ENCODE measurements at regions not wholly inside any gene's neighbourhood (a gene's known extent, or its start where the extent isn't known, plus 50 kb on each side); places are given as distances from the start of the nearest gene placed in this dataset.

DNA sequence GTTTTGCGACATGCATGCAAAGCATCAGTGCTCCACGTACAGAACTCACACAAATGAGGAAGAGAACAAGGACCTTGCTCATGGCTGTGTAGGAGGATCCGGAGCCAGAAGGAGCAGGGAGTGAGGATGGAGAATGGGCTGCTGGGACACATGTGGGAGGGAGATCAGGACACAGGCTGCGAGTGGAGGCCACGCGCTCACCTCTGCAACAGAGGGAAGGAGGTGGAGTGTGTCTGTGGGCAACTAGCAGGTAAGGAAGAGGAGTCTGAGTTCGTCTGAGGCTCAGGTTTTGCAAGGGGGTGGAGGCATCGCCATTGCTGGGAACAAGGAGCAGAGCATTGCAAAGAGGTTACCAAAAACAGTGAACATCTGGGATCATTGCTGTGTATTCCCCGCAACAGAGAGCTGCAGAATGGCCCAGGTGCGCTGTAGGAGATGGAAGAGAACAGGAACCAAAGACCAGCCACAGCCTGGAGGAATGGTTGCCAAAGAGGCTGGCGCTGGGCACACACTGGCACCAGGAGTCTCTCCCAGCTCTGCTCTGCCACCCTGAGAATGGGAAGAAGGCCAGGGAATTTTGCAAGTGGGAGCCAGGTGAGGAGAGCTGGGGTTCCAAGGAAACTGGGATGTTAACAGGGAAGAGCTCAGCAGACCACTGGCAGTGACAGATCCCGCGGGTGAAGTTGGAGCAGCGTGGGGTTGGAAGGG lies 90.0 kb upstream of the RPS6KA2 start:
- H3K36me3 ChIP-seq: no peaks in the 10 kb centered on the region
- H3K9me3 ChIP-seq: no peaks in the 10 kb centered on the region
- H3K27ac ChIP-seq: no peak overlapping the region
- DNase-seq: no peak
- H3K27me3 ChIP-seq: no peaks in the 10 kb centered on the region
- intact Hi-C loops (cut with DNase I): no loop called here
- WGBS, 3 donors: 83 to 89% (median 87%) methylated on average over 14 of the region's 14 CpGs
- H3K4me3 ChIP-seq: no peak overlapping the region
- TF ChIP-seq POLR2A (IDR thresholded peaks at IDR 0.05): no peak
- H3K4me1 ChIP-seq (ENCODE audit: insufficient read depth): peaks cover 5% of the 10 kb centered on the region

DNA sequence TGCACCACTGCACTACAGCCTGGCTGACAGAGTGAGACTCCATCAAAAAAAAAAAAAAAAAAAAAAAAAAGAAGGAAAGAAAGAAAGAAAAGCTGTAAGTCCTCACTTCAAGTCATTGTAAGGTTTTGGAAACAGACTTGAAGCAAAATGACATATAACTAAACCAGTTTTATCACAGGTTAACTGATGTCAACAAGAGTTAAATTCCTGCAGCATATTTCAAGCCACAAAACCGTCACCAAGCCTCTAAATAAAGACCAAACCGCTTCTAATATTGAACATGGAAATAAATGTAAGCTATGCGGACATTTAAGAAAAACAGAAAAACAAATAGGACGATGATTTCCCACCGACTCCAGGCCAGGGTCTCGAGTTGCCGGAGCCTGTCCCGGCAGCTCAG lies 88.9 kb upstream of the RPS6KA2 start:
- DNase-seq: no peak
- Histone ChIP-seq H3K9me3 (no peaks in the 10 kb centered on the region), H3K4me1 (ENCODE audit: insufficient read depth) (peaks cover 6% of the 10 kb centered on the region), H3K36me3 (no peaks in the 10 kb centered on the region), H3K27ac (no peak overlapping the region), H3K27me3 (no peaks in the 10 kb centered on the region), H3K4me3 (no peak overlapping the region)
- intact Hi-C loops (cut with DNase I): no loop called here
- WGBS, 3 donors: 80 to 84% (median 83%) methylated on average over 8 of the region's 8 CpGs
- TF ChIP-seq POLR2A (IDR thresholded peaks at IDR 0.05): no peak
- TF ChIP-seq EP300 (IDR thresholded peaks at IDR 0.05): no peak
- TF ChIP-seq, protein P1, sequence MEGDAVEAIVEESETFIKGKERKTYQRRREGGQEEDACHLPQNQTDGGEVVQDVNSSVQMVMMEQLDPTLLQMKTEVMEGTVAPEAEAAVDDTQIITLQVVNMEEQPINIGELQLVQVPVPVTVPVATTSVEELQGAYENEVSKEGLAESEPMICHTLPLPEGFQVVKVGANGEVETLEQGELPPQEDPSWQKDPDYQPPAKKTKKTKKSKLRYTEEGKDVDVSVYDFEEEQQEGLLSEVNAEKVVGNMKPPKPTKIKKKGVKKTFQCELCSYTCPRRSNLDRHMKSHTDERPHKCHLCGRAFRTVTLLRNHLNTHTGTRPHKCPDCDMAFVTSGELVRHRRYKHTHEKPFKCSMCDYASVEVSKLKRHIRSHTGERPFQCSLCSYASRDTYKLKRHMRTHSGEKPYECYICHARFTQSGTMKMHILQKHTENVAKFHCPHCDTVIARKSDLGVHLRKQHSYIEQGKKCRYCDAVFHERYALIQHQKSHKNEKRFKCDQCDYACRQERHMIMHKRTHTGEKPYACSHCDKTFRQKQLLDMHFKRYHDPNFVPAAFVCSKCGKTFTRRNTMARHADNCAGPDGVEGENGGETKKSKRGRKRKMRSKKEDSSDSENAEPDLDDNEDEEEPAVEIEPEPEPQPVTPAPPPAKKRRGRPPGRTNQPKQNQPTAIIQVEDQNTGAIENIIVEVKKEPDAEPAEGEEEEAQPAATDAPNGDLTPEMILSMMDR (IDR thresholded peaks at IDR 0.05): no peak

DNA sequence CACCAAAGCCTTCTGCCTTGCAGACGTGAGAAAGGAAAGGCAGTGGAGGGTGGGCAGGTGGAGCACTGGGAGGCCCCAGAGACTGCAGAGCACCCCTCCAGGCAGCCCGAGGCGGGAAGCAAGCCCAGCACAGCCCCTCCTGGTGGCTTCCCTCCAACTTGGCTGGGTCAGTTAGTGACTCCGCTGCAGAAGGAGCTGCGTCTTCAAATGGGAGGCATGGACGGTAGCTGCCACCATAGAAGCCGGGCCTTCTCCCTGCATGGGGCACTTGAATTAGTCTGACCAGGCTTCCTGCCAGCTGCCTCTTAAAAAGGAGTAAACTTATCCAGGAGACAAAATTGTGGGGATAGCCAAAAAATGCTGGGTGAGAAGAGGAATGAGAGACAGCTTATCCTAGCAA lies 88.0 kb upstream of the RPS6KA2 start:
- Histone ChIP-seq H3K4me1 (ENCODE audit: insufficient read depth) (peaks cover 6% of the 10 kb centered on the region), H3K4me3 (no peak overlapping the region), H3K27ac (no peak overlapping the region), H3K9me3 (no peaks in the 10 kb centered on the region), H3K27me3 (no peaks in the 10 kb centered on the region), H3K36me3 (no peaks in the 10 kb centered on the region)
- no peak for TF ChIP-seq EP300 (IDR thresholded peaks at IDR 0.05)
- TF ChIP-seq POLR2A (IDR thresholded peaks at IDR 0.05): no peak
- TF ChIP-seq, protein P1 (IDR thresholded peaks at IDR 0.05): no peak
- intact Hi-C loops (cut with DNase I): no loop called here
- WGBS, 3 donors: 79 to 87% (median 85%) methylated on average over 7 of the region's 7 CpGs
- no peak for DNase-seq

DNA sequence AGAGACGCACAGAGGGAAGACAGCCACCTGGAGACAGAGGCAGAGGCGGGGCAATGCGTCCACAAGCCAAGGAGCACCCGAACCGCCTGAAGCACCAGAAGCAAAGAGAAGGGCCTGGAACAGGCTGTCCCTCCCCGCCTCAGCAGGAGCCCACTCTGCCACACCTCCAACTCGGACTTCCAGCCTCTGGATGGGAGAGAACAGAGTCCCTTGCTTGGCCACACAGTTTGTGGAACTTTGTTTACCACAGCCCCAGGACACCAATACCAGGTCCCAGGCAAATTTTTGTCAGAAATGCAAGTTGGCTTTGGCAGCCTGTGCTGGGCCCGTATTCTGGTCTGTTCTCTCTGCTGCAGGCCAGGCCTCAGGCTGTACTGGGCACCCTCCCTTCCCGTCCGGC lies 87.5 kb upstream of the RPS6KA2 start:
- Histone ChIP-seq H3K4me3 (no peak overlapping the region), H3K4me1 (ENCODE audit: insufficient read depth) (peaks cover 6% of the 10 kb centered on the region), H3K27ac (no peak overlapping the region), H3K36me3 (no peaks in the 10 kb centered on the region), H3K27me3 (no peaks in the 10 kb centered on the region), H3K9me3 (no peaks in the 10 kb centered on the region)
- intact Hi-C loops (cut with DNase I): no loop called here
- no peak for DNase-seq
- WGBS, 3 donors: 93 to 96% (median 96%) methylated on average over 10 of the region's 10 CpGs
- TF ChIP-seq, protein P1 (IDR thresholded peaks at IDR 0.05): no peak
- TF ChIP-seq POLR2A (IDR thresholded peaks at IDR 0.05): no peak
- no peak for TF ChIP-seq EP300 (IDR thresholded peaks at IDR 0.05)

DNA sequence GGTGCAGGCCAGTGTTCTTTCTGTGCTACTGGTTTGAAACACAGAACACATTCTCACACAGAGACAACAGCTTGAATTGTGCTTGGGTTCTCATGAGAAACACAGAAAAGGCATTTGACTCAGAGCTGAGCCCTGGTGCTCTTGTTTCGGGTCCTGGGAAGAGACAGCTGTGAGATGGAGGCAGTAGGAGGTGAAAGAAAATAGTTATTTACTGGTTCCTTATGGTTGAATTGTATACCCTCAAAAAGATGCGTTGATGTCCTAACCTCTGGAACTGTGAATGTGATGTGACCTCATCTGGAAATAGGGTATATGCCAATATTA lies 87.1 kb upstream of the RPS6KA2 start:
- H3K4me1 ChIP-seq (ENCODE audit: insufficient read depth): peaks cover 6% of the 10 kb centered on the region
- no peaks in the 10 kb centered on the region for H3K9me3 ChIP-seq
- no peaks in the 10 kb centered on the region for H3K36me3 ChIP-seq
- WGBS, 3 donors: 94 to 96% (median 95%) methylated on average over 2 of the region's 2 CpGs
- no peaks in the 10 kb centered on the region for H3K27me3 ChIP-seq
- no peak overlapping the region for H3K27ac ChIP-seq
- no peak overlapping the region for H3K4me3 ChIP-seq
- TF ChIP-seq EP300 (IDR thresholded peaks at IDR 0.05) (no peak), POLR2A (IDR thresholded peaks at IDR 0.05) (no peak)
- TF ChIP-seq, protein P1 (IDR thresholded peaks at IDR 0.05): no peak
- no peak for DNase-seq
- intact Hi-C loops (cut with DNase I): no loop called here
